Right ventricle myocardium superior (tissue), 1 donor: ENCODE measurements at regions not wholly inside any gene's neighbourhood (a gene's known extent, or its start where the extent isn't known, plus 50 kb on each side); places are given as distances from the start of the nearest gene placed in this dataset.

Experiments used
- ATAC-seq: fragments of 200-7000 bp; cut with Tn5 transposase; one replicate; pipeline ENCODE4 v1.9.1; 2020; ENCODE audit warnings: mild to moderate bottlenecking; ENCODE audit not compliant: poor library complexity
- DNase-seq: peaks from one replicate; pipeline ENCODE4 v3.0.0-alpha.2; 2020
- intact Hi-C: fragments of 100-400 bp; cut with DNase I; formaldehyde crosslinking; loops from one replicate; pipeline ENCODE4 v1.11.2; 2022
- donor health status: DM: no; HTN: yes; CAD: no; lungs with severe emphysema.

DNA sequence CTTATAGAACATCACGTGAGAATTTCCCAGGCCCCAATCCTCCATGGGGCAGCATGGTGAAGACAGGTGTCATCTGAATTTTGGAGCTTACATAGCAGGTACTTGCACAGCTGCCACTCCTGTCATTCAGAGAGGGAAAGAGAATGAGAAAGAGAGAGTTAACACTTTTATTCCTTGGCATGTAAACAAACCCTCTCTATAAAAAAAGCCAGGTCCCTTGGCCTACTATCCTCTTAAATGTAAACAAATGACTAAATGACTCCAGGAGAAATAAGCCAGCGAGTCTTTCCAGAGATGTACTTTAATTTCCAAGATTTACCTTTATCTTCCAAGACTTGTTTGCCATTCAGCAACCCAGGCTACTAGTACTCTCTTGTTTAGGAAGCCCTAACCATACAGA is 195.3 kb upstream of the HTR2A start:
- no peak for DNase-seq
- intact Hi-C loops = no loop called here
- no peak for ATAC-seq

DNA sequence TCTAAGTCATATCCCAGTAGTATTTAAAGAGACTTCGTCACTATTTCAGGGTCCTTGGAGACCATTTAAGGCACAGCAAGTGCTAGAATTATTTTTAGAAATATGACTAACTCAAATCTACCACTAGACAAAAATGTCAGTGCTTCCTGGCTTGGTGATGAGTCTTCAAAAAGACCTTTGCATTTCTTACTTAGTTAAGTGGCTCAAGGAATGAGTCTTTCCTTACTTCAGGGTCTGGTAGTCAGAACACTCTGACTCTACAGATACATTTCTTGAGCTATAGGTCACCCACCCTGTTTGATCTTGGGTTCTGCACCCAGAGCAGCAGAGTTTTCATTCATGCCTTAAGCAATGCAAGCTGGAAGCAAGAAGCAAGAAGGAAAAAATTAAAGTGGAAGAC is 191.0 kb upstream of the HTR2A start:
- intact Hi-C loops = no loop called here
- no peak for DNase-seq
- ATAC-seq = no peak

- DNase-seq (no peak), ATAC-seq (no peak)
- intact Hi-C loops = no loop called here
Observed at GRCh38 chr13:47087241-47087640, 190.4 kb upstream of the HTR2A start.

DNA sequence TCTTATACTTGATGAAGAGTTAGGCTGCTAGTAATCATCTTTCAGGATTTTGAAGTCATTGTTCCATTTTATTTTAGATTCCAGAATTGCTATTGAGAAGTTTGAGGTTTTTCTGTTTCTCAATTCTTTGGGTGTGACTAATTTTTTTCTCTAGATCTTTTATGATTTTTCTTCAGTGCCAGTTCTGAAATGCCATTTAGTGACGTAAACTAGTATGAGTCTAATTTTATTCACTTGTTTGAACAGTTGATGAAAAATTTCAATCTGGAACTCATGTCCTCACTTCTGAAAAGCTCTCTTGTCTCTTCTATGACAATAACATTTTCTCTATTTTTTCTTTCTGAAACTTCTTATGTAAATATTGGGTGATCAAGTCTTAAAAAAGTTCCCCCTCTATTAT is 188.5 kb upstream of the HTR2A start:
- intact Hi-C loops = no loop called here
- ATAC-seq (no peak), DNase-seq (no peak)

DNA sequence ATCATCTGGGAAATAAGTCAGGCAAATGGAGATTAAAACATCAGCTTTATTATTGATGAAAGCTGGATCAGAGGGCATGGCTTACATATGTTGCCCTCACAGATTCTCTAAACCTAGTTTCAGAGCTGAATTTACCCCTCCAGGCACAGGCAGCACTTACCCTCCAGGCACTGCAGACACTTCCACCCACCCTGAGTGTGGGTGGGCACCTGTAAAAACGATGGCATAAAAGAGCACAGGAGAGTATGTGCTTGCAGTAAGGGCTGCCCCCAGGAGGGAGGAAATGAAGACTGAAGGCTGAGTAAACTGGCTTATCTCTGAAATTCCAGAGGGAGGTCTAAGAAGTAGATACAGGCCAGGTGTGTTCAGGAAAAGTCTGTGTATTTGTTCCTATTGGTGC is 185.0 kb upstream of the HTR2A start:
- ATAC-seq = no peak
- intact Hi-C loops = no loop called here
- no peak for DNase-seq

DNA sequence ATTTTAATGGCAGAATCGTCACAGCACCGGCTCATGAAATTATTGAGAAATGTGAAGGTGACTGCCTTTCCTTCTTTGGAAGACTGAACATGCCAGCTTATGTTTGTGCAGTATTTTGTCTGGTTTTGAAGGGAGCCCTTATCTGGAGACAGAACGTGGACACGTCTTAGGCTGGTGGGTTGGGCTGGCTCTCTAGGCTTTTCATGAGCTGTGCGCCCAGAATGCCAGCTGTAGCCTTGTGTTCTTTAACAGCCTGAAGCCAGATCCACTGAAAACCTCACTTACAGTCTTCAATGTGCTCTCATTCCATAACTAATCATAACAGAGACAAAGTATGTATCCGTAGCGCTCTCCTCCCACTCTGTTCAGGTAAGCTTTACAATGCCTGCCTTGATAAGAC is 184.4 kb upstream of the HTR2A start:
- intact Hi-C loops = no loop called here
- ATAC-seq (no peak), DNase-seq (no peak)

- intact Hi-C loops = no loop called here
- DNase-seq (no peak), ATAC-seq (no peak)
Observed at GRCh38 chr13:47080621-47081020, 183.8 kb upstream of the HTR2A start.

- DNase-seq (no peak), ATAC-seq (no peak)
- intact Hi-C loops = no loop called here
Observed at GRCh38 chr13:47076500-47076899, 179.6 kb upstream of the HTR2A start.

- DNase-seq (no peak), ATAC-seq (no peak)
- intact Hi-C loops = no loop called here
Observed at GRCh38 chr13:47069133-47069532, 172.3 kb upstream of the HTR2A start.

DNA sequence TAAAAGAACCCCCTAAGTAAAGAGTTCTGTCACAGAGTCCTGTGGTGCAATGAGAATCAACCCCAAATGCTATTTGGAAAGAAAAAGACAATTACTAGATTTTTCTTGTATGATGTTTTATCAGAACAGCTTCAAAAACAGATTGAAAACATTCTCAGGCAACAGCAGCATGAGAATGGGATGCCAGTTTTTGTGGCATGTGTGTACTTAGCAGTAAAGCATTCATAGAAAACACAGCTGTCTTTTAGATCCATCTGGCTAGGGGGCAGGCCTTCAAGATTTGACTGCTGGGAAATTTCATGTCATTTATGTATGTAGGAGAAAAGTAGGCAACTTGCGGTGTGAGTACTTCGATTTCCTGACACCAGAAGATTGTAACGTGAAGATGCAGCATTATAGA is 170.5 kb upstream of the HTR2A start:
- DNase-seq (no peak), ATAC-seq (no peak)
- intact Hi-C loops = no loop called here

- no peak for ATAC-seq
- intact Hi-C loops = no loop called here
- DNase-seq = no peak
Observed at GRCh38 chr13:47066226-47066625, 169.4 kb upstream of the HTR2A start.

DNA sequence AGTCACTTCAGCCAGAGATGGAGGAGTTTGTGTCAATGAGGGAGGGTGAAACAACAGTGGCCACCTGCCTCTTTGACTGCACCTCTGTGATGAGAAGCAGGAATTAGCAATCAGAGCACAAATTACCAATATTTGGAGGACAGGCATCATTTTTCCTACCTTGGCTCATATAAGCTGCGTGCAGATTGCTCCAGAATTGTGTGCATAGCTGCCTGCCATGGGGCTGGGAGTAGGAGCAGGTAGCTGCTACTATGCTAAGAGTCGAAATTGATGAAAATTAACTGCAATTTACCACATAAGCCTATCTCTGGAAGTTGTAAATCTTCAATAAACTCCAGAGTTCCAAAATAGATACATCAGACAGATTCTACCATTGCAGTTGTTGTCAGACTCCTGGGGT is 167.5 kb upstream of the HTR2A start:
- no peak for DNase-seq
- intact Hi-C loops = no loop called here
- ATAC-seq = no peak

DNA sequence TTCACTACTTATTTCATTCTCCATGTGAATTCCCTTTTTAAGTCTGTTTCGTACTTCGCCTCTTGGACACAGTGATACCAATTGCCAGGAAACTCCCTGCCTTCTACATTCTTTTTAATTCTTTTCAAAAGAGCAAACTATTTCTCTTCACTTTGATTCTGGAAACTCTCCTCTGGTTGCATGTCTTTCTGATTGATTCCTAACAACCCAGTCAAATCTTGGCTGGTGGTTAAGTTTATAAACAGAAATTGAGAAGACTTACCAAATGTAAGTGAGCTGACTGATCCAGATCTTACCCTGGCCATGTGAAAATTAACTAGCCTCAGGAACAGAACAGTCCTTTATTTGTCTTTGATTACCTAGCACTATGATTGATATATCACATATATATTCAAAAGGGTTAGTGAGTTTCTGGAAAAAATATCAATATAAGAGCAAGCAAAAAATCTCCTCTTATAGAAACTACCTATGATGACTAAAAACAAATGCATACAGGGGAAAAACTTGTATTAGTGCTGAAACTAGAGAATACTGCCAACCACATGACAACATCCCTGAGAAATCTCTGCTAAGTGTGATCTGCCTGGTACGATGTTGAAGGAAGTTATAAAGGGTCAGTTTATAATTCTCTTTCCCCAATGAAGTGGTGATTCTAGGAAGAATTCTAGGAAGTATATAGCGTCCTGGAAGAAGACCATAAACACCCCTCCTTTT is 152.6 kb upstream of the HTR2A start:
- intact Hi-C loops = no loop called here
- no peak for DNase-seq

DNA sequence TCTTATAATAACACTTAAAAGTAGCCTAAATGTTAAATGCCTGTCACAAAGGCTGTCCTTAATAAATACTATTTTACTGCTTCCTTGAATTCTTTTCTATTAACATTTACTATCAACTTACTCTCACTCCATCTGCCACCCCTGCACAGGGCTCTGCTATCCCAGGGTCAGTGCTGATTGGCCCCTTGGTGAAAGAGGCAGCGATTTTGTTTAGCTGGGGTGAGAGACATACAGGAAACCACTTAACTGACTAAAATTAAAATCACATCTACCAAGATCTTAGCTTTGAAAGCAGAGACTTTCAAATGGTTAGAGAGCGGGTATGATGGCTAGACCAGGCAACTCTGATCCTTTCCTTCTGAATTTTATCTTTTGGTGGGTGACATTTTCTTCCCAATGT is 149.9 kb upstream of the HTR2A start:
- no peak for ATAC-seq
- intact Hi-C loops = no loop called here
- no peak for DNase-seq

More for the DNA sequence above, 152.6 kb upstream of the HTR2A start:
- ATAC-seq = no peak

DNA sequence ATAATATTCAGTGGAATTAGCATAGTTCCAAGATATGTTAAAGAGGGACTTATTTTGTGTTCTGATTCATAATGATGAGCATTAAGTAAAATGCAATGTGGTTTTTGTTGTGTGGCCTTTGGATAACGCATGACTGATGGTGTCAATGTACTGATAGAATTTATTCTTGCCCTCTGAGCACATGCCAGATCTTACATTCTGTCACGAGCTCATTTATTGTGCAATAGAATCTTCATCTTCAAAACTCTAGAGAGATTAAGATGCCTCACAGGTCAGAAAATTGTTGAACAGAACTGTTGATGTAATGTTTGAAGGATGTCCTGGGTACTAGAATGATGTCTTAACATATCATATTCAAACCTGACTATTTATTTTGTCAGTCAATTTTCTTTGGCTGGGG is 148.0 kb upstream of the HTR2A start:
- no peak for ATAC-seq
- intact Hi-C loops = no loop called here
- DNase-seq = no peak

DNA sequence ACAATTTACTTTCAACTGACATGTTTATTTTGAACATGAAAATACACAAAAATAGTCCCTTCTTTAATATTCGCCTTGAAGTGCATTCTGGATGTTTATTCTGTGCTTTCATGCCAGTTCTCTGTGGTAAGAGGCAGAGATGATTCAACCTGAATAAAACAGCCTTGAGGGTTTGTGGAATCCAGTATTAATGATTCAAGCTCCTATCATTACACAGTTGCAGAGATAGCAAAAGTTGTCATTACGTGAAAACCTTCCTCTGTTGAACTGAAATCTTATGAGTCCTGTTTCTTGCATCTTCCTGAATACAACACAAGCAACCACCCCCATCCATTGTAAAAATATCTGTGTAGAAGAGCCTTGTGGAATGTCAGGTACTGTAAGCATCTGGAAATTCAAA is 142.3 kb upstream of the HTR2A start:
- no peak for DNase-seq
- ATAC-seq = no peak
- intact Hi-C loops = no loop called here

- intact Hi-C loops = no loop called here
- no peak for DNase-seq
- ATAC-seq = no peak
Observed at GRCh38 chr13:47038188-47038587, 141.3 kb upstream of the HTR2A start.

DNA sequence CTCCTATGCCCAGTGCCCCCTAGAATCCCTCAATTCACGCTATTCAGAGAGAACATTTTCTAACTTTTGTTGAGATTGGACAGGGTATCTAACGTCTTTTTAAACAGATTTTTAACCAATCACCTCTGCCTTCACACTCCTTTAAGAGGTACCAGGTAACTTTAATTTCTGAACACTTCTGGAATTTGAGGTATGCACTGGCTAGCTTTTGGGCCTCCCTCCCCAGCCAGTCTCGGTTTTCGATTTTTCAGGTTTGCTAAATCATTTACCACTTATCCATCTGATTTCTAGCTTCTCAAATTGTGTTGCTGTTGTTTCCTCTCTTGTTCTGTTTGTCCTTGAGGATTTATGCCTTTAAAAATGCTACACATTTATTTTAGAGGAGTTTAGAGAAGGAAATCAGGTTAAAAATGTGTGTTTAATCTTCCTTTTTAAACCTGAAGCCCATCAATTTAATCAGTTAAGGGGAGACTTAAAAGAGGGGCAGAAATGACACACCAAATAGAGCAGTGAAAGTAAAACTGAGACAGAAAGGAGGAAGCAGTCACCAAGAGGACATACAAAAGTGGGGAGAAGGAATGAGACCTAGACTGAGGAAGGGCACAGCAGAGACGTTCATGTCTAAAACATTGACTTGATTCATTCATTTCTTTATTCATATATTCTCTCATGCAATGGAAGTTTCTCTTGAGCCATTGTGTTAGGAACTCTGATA is 139.6 kb upstream of the HTR2A start:
- intact Hi-C loops = no loop called here

DNA sequence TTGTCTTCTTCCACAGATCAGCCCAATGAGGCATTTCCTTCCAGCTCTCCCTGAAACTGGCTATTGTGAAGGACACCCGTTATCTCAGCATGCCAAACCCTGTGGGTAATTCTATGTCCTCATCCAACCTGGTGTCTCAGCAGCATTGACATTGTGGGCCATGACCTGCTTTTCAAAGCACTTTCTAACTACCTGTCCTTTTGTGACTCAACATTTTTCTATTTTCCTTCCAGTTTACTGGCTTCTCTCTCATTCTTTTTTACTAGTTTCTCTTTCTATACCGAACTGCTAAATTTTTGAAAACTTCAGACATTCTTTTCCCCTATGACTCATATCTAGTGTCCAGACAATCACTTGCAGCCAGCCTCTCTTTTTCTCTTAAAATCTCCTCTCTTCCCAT is 136.4 kb upstream of the HTR2A start:
- intact Hi-C loops = no loop called here
- no peak for ATAC-seq
- DNase-seq = no peak

More for the DNA sequence above, 139.6 kb upstream of the HTR2A start:
- ATAC-seq (no peak), DNase-seq (no peak)

DNA sequence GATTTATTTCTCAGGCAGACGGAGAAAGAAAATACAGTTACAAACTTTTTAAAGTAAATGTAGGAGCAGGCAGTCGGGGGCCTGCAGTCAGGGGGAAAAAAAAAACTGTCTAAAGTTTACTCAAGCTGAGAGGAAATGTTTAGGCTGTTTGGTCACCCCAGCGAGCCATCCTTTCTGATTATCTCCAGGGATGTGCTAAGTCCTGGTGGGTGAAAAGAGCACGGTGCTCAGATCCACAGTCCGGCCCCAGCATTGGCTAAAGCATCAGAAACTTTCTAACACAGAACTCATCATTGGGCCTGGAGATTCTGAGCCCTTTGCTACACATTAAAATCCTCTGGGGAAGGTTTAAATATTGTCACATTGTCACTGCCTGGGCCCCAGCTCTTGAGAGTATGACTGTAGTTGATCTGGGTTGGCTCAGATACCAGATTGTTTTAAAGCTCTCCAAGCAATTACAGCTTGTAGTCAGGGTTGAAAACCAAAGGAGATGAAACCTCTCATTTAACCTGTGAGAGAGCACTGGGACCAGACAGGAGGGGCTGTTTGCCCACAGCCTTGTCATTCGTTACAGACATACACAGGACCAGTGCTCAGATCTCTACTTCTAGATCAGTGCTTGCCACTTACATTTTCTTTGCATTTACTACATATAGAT is 131.1 kb upstream of the HTR2A start:
- DNase-seq (no peak), ATAC-seq (no peak)
- intact Hi-C loops = no loop called here
